Duodenal mucosa (tissue), 2 donors: ENCODE measurements at regions not wholly inside any gene's neighbourhood (a gene's known extent, or its start where the extent isn't known, plus 50 kb on each side); places are given as distances from the start of the nearest gene placed in this dataset.

Experiments used
- H3K27ac ChIP-seq: one replicate; pipeline ENCODE4 v1.7.0; 2013; ENCODE audit warnings: low read depth, low read length
- H3K27me3 ChIP-seq, 2 donors: one replicate each; pipeline ENCODE4 v1.7.0; 2013; ENCODE audit warnings: low read length in 2 of 2, control low read depth in 1 of 2; ENCODE audit not compliant: insufficient read depth in 2 of 2, control insufficient read depth in 1 of 2
- H3K36me3 ChIP-seq, 2 donors: one replicate each; pipeline ENCODE4 v1.7.0; 2013; ENCODE audit warnings: low read length in 2 of 2, control low read depth in 1 of 2; ENCODE audit not compliant: insufficient read depth in 2 of 2, control insufficient read depth in 1 of 2
- H3K4me1 ChIP-seq, 2 donors: one replicate each; pipeline ENCODE4 v1.7.0; 2013; ENCODE audit warnings: low read length in 2 of 2, control low read depth in 1 of 2; ENCODE audit not compliant: insufficient read depth in 2 of 2, control insufficient read depth in 1 of 2
- H3K4me3 ChIP-seq, 2 donors: one replicate each; pipeline ENCODE4 v1.7.0; 2013; ENCODE audit warnings: low read length in 2 of 2, low read depth in 1 of 2
- H3K9ac ChIP-seq, 2 donors: one replicate each; pipeline ENCODE4 v1.7.0; 2013; ENCODE audit warnings: low read length in 2 of 2, low read depth in 1 of 2
- H3K9me3 ChIP-seq, 2 donors: one replicate each; pipeline ENCODE4 v1.7.0; 2013; ENCODE audit warnings: low read length in 2 of 2, control low read depth in 1 of 2; ENCODE audit not compliant: control insufficient read depth in 1 of 2

- no peaks in the 10 kb centered on the region for H3K9me3 ChIP-seq
- H3K9ac ChIP-seq = no peak overlapping the region
- no peak overlapping the region for H3K27ac ChIP-seq
- H3K4me3 ChIP-seq = no peak overlapping the region
- no peaks in the 10 kb centered on the region for H3K36me3 ChIP-seq
- H3K27me3 ChIP-seq = no peaks in the 10 kb centered on the region
- peaks cover 0 to under 1% of the 10 kb centered on the region in 2 donors for H3K4me1 ChIP-seq
Measured at GRCh38 chr7:46168671-46169383, 247.8 kb upstream of the IGFBP3 start.

- Histone ChIP-seq H3K9me3 (no peaks in the 10 kb centered on the region), H3K4me3 (no peak overlapping the region), H3K36me3 (no peaks in the 10 kb centered on the region), H3K9ac (no peak overlapping the region), H3K27me3 (no peaks in the 10 kb centered on the region), H3K27ac (no peak overlapping the region), H3K4me1 (no peaks in the 10 kb centered on the region)
Measured at GRCh38 chr7:46168231-46168630, 247.2 kb upstream of the IGFBP3 start.

- H3K4me1 ChIP-seq = peaks cover 5 to 7% of the 10 kb centered on the region in 2 donors
- H3K27ac ChIP-seq = no peak overlapping the region
- no peaks in the 10 kb centered on the region for H3K27me3 ChIP-seq
- H3K9ac ChIP-seq = no peak overlapping the region
- H3K36me3 ChIP-seq = no peaks in the 10 kb centered on the region
- H3K9me3 ChIP-seq = no peaks in the 10 kb centered on the region
- H3K4me3 ChIP-seq = no peak overlapping the region
Measured at GRCh38 chr7:46165276-46165675, 244.2 kb upstream of the IGFBP3 start.

DNA sequence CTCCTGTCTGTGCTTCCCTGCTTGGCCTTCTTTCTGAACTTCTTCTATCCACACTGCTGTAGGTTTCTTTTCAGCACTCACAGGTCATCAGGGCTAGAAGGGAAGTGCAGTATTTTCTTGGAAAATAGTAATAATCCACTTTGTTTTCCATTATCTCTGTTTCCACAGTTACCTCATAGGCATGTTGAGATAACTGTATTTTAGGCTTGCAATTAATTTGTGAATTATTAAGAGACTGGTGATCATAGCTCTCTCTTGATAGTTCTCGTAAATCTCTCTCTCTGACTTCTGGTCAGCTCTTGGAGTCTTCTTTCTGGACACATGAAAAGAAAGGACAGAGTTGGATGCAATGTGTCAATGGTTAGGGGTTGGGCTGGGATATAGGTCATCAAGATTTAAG is 243.6 kb upstream of the IGFBP3 start:
- Histone ChIP-seq H3K9ac (no peak overlapping the region), H3K9me3 (no peaks in the 10 kb centered on the region), H3K27ac (no peak overlapping the region), H3K4me3 (no peak overlapping the region), H3K36me3 (no peaks in the 10 kb centered on the region), H3K4me1 (peaks cover 5 to 11% of the 10 kb centered on the region in 2 donors), H3K27me3 (no peaks in the 10 kb centered on the region)

GRCh38 chr7:46163246-46163645 is 242.2 kb upstream of the IGFBP3 start:
- Histone ChIP-seq H3K4me1 (peaks cover 5 to 12% of the 10 kb centered on the region in 2 donors), H3K27me3 (no peaks in the 10 kb centered on the region), H3K9ac (no peak overlapping the region), H3K36me3 (no peaks in the 10 kb centered on the region), H3K27ac (no peak overlapping the region), H3K9me3 (no peaks in the 10 kb centered on the region), H3K4me3 (no peak overlapping the region)

DNA sequence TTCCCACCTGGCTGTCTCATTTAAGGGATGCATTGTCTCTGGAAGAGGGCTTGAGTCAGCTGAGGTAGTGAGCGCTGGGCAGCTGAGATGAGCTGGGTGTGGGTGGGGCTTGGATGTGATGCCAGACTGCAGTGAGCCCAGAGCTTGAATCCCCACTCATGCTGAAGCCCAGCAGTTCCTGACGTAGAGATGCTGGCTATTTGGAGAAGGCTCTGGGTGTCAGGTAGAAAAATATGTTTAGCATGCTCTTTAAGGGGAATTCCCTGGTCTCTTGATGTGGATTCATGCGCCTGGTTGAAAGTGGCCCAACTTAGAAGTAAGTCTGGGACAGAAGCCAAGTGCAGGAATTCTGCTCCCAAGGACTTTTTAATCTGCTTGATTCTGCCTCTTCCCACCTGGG is 241.5 kb upstream of the IGFBP3 start:
- H3K36me3 ChIP-seq = no peaks in the 10 kb centered on the region
- no peak overlapping the region for H3K9ac ChIP-seq
- H3K27ac ChIP-seq = no peak overlapping the region
- H3K4me3 ChIP-seq = no peak overlapping the region
- no peaks in the 10 kb centered on the region for H3K9me3 ChIP-seq
- peaks cover 5 to 12% of the 10 kb centered on the region in 2 donors for H3K4me1 ChIP-seq
- H3K27me3 ChIP-seq = no peaks in the 10 kb centered on the region

GRCh38 chr7:46160861-46161260 is 239.8 kb upstream of the IGFBP3 start:
- Histone ChIP-seq H3K27me3 (no peaks in the 10 kb centered on the region), H3K36me3 (no peaks in the 10 kb centered on the region)

DNA sequence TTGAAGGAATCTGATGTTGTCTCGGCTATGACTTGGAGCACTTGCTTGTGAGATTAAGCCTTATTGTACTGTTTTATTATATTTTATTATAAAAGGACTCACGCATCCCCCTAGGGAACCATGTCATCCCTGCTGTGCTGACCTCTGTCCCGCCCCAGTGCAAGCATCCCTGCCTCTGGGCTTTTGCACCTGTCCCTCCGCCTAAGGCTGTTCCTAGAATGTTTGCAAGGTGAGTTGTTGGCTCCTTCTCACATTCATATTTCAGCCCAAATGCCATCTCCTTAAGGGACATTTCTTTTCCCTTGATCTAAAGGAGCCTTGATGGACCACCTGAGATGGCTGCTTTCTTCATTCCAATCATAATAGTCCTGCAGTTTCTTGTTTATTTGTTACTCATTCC is 236.9 kb upstream of the IGFBP3 start:
- peaks cover 22 to 40% of the 10 kb centered on the region in 2 donors for H3K4me1 ChIP-seq
- no peak overlapping the region for H3K4me3 ChIP-seq
- H3K27ac ChIP-seq = no peak overlapping the region
- H3K36me3 ChIP-seq = no peaks in the 10 kb centered on the region
- no peaks in the 10 kb centered on the region for H3K9me3 ChIP-seq
- H3K27me3 ChIP-seq = no peaks in the 10 kb centered on the region
- no peak overlapping the region for H3K9ac ChIP-seq

More at GRCh38 chr7:46160861-46161260, 239.8 kb upstream of the IGFBP3 start:
- H3K4me3 ChIP-seq = no peak overlapping the region
- peaks cover 5 to 19% of the 10 kb centered on the region in 2 donors for H3K4me1 ChIP-seq
- H3K9me3 ChIP-seq = no peaks in the 10 kb centered on the region
- H3K27ac ChIP-seq = no peak overlapping the region
- H3K9ac ChIP-seq = no peak overlapping the region

- Histone ChIP-seq H3K4me3 (no peak overlapping the region), H3K4me1 (peaks cover 22 to 40% of the 10 kb centered on the region in 2 donors), H3K36me3 (no peaks in the 10 kb centered on the region), H3K27me3 (no peaks in the 10 kb centered on the region), H3K27ac (no peak overlapping the region), H3K9me3 (no peaks in the 10 kb centered on the region), H3K9ac (no peak overlapping the region)
Measured at GRCh38 chr7:46157404-46157803, 236.3 kb upstream of the IGFBP3 start.

DNA sequence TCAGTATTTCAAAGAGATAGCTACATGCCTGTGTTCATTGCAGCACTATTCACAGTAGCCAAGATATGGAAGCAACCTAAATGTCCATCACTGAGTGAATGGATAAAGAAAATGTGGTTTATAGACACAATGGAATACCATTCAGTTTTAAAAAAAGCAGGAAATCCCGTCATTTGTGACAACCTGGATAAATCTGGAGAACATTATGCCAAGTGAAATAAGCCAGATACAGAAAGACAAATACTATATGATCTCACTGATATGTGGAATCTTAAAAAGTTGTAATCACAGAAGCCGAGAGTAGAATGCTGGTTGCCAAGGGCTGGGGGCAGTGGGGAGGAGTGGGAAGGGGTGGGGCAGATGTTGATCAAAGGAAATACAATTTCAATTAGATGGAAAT is 235.8 kb upstream of the IGFBP3 start:
- no peak overlapping the region for H3K9ac ChIP-seq
- H3K27ac ChIP-seq = no peak overlapping the region
- peaks cover 22 to 40% of the 10 kb centered on the region in 2 donors for H3K4me1 ChIP-seq
- H3K9me3 ChIP-seq = no peaks in the 10 kb centered on the region
- no peaks in the 10 kb centered on the region for H3K27me3 ChIP-seq
- H3K4me3 ChIP-seq = no peak overlapping the region
- no peaks in the 10 kb centered on the region for H3K36me3 ChIP-seq
